Neural progenitor cell (in vitro differentiated cells): ENCODE measurements at regions not wholly inside any gene's neighbourhood (a gene's known extent, or its start where the extent isn't known, plus 50 kb on each side); places are given as distances from the start of the nearest gene placed in this dataset.

Experiments used
- DNase-seq: peaks from one replicate; pipeline ENCODE4 v3.0.0-alpha.2; 2016; ENCODE audit warnings: low spot score
- H2AFZ ChIP-seq: fragments of 200-600 bp; sonication (generic); replicated peaks from 2 replicates; pipeline ENCODE4 v1.6.1; 2016; ENCODE audit warnings: antibody characterized with exemption
- H3F3A ChIP-seq: fragments of 200-600 bp; sonication (generic); 2 replicates; pipeline ENCODE4 v1.6.1; 2016; ENCODE audit warnings: antibody characterized with exemption, low read depth
- H3K27ac ChIP-seq: fragments of 200-600 bp; sonication (generic); 2 replicates; pipeline ENCODE4 v1.5.1; 2016; ENCODE audit warnings: mild to moderate bottlenecking
- H3K27me3 ChIP-seq: fragments of 200-600 bp; sonication (generic); 2 replicates; pipeline ENCODE4 v1.6.1; 2016; ENCODE audit warnings: mild to moderate bottlenecking, moderate library complexity
- H3K36me3 ChIP-seq: fragments of 200-600 bp; sonication (generic); 2 replicates; pipeline ENCODE4 v1.5.1; 2016
- H3K4me1 ChIP-seq: fragments of 200-600 bp; sonication (generic); 2 replicates; pipeline ENCODE4 v1.6.1; 2016; ENCODE audit warnings: mixed run types
- H3K4me2 ChIP-seq: fragments of 200-600 bp; sonication (generic); 2 replicates; pipeline ENCODE4 v1.6.1; 2016
- H3K4me3 ChIP-seq: fragments of 200-600 bp; sonication (generic); 2 replicates; pipeline ENCODE4 v1.5.1; 2016
- H3K79me2 ChIP-seq: fragments of 200-600 bp; sonication (generic); 2 replicates; pipeline ENCODE4 v1.6.1; 2016; ENCODE audit warnings: low read depth
- H3K9ac ChIP-seq: fragments of 200-600 bp; sonication (generic); 2 replicates; pipeline ENCODE4 v1.6.1; 2016
- H3K9me3 ChIP-seq: fragments of 200-600 bp; sonication (generic); 2 replicates; pipeline ENCODE4 v1.5.1; 2016; ENCODE audit warnings: low read depth
- H4K20me1 ChIP-seq: fragments of 200-600 bp; sonication (generic); 2 replicates; pipeline ENCODE4 v1.6.1; 2016; ENCODE audit warnings: low read depth
- H3K27ac Mint-ChIP-seq: 3 replicates; pipeline ENCODE4 v1.8.0; 2021; ENCODE audit warnings: mixed read lengths
- H3K27me3 Mint-ChIP-seq: 2 replicates; pipeline ENCODE4 v1.8.0; 2022; ENCODE audit warnings: low read depth, mild to moderate bottlenecking, inconsistent platforms, moderate library complexity, mixed read lengths; ENCODE audit not compliant: insufficient read depth
- H3K36me3 Mint-ChIP-seq: 3 replicates; pipeline ENCODE4 v1.8.0; 2021; ENCODE audit warnings: mixed read lengths
- H3K4me1 Mint-ChIP-seq: 3 replicates; pipeline ENCODE4 v1.8.0; 2021; ENCODE audit warnings: mixed read lengths
- H3K4me3 Mint-ChIP-seq: 3 replicates; pipeline ENCODE4 v1.8.0; 2021; ENCODE audit warnings: mild to moderate bottlenecking, moderate library complexity, mixed read lengths
- H3K9me3 Mint-ChIP-seq: 3 replicates; pipeline ENCODE4 v1.8.0; 2020; ENCODE audit warnings: mixed read lengths
- CTCF ChIP-seq: fragments of 200-600 bp; sonication (generic); IDR thresholded peaks from 2 replicates; pipeline ENCODE4 v1.5.1; 2017; ENCODE audit warnings: antibody characterized with exemption, mild to moderate bottlenecking
- EZH2 ChIP-seq: fragments of 200-600 bp; sonication (generic); IDR thresholded peaks from 2 replicates; pipeline ENCODE4 v1.6.1; 2017; ENCODE audit warnings: antibody characterized with exemption, mild to moderate bottlenecking, moderate library complexity
- EZH2phosphoT487 ChIP-seq: fragments of 200-600 bp; sonication (generic); IDR thresholded peaks from 2 replicates; pipeline ENCODE4 v1.6.1; 2017; ENCODE audit warnings: antibody characterized with exemption

- H3K9me3 ChIP-seq: no peaks in the 10 kb centered on the region
- H3K27ac ChIP-seq: no peak overlapping the region
- peaks cover 11% of the 10 kb centered on the region for H3K4me1 Mint-ChIP-seq
- no peaks in the 10 kb centered on the region for H3K4me1 ChIP-seq
- H3F3A ChIP-seq: no peaks in the 10 kb centered on the region
- no peak overlapping the region for H2AFZ ChIP-seq
- H3K9me3 Mint-ChIP-seq: peaks cover 4% of the 10 kb centered on the region
- no peaks in the 10 kb centered on the region for H4K20me1 ChIP-seq
- H3K9ac ChIP-seq: no peak overlapping the region
- H3K36me3 Mint-ChIP-seq: peaks cover 2% of the 10 kb centered on the region
- H3K4me3 Mint-ChIP-seq: no peak overlapping the region
- no peak for DNase-seq
- H3K36me3 ChIP-seq: no peaks in the 10 kb centered on the region
- no peak overlapping the region for H3K27ac Mint-ChIP-seq
- no peak overlapping the region for H3K4me2 ChIP-seq
- no peaks in the 10 kb centered on the region for H3K27me3 ChIP-seq
- TF ChIP-seq EZH2: no peak
- TF ChIP-seq EZH2phosphoT487: no peak
- no peak for TF ChIP-seq CTCF
- no peak overlapping the region for H3K4me3 ChIP-seq
- no peaks in the 10 kb centered on the region for H3K79me2 ChIP-seq
- H3K27me3 Mint-ChIP-seq: peaks cover 13% of the 10 kb centered on the region
These were observed 371.3 kb upstream of the NOCT start for GRCh38 chr4:138644322-138644721.

GRCh38 chr4:138643827-138644226 lies 371.8 kb upstream of the NOCT start:
- H3K79me2 ChIP-seq: no peaks in the 10 kb centered on the region
- peaks cover 13% of the 10 kb centered on the region for H3K27me3 Mint-ChIP-seq
- no peaks in the 10 kb centered on the region for H3K36me3 ChIP-seq

GRCh38 chr4:138639018-138639741 lies 376.4 kb upstream of the NOCT start:
- no peak overlapping the region for H3K9ac ChIP-seq
- no peak overlapping the region for H2AFZ ChIP-seq
- no peaks in the 10 kb centered on the region for H4K20me1 ChIP-seq
- peaks cover 2% of the 10 kb centered on the region for H3K36me3 Mint-ChIP-seq
- no peak overlapping the region for H3K27ac ChIP-seq
- no peak overlapping the region for H3K27ac Mint-ChIP-seq
- no peaks in the 10 kb centered on the region for H3K9me3 ChIP-seq
- H3K4me1 ChIP-seq: peaks cover 7% of the 10 kb centered on the region
- H3K4me3 Mint-ChIP-seq: no peak overlapping the region
- peaks cover 4% of the 10 kb centered on the region for H3K9me3 Mint-ChIP-seq
- peaks cover 7% of the 10 kb centered on the region for H3K4me1 Mint-ChIP-seq
- H3K4me3 ChIP-seq: no peak overlapping the region
- H3K36me3 ChIP-seq: no peaks in the 10 kb centered on the region
- TF ChIP-seq EZH2 (no peak), EZH2phosphoT487 (no peak), CTCF (no peak)
- H3K4me2 ChIP-seq: no peak overlapping the region
- no peaks in the 10 kb centered on the region for H3K27me3 ChIP-seq
- peaks cover 3% of the 10 kb centered on the region for H3K27me3 Mint-ChIP-seq
- H3F3A ChIP-seq: no peaks in the 10 kb centered on the region
- no peak for DNase-seq
- no peaks in the 10 kb centered on the region for H3K79me2 ChIP-seq

More at GRCh38 chr4:138643827-138644226, 371.8 kb upstream of the NOCT start:
- H3K27ac ChIP-seq: no peak overlapping the region
- no peak overlapping the region for H3K4me3 ChIP-seq
- no peak overlapping the region for H3K4me2 ChIP-seq
- Mint-ChIP-seq H3K4me3 (no peak overlapping the region), H3K9me3 (peaks cover 4% of the 10 kb centered on the region), H3K4me1 (peaks cover 11% of the 10 kb centered on the region), H3K27ac (no peak overlapping the region), H3K36me3 (peaks cover 2% of the 10 kb centered on the region)
- no peak for TF ChIP-seq EZH2
- no peak for TF ChIP-seq EZH2phosphoT487
- TF ChIP-seq CTCF: no peak
- no peak overlapping the region for H3K9ac ChIP-seq
- H3F3A ChIP-seq: no peaks in the 10 kb centered on the region
- no peaks in the 10 kb centered on the region for H3K4me1 ChIP-seq
- no peak for DNase-seq
- no peaks in the 10 kb centered on the region for H3K9me3 ChIP-seq
- no peaks in the 10 kb centered on the region for H4K20me1 ChIP-seq
- no peaks in the 10 kb centered on the region for H3K27me3 ChIP-seq
- no peak overlapping the region for H2AFZ ChIP-seq
